ENCODE measurements at regions not wholly inside any gene's neighbourhood (a gene's known extent, or its start where the extent isn't known, plus 50 kb on each side); places are given as distances from the start of the nearest gene placed in this dataset.

DNA sequence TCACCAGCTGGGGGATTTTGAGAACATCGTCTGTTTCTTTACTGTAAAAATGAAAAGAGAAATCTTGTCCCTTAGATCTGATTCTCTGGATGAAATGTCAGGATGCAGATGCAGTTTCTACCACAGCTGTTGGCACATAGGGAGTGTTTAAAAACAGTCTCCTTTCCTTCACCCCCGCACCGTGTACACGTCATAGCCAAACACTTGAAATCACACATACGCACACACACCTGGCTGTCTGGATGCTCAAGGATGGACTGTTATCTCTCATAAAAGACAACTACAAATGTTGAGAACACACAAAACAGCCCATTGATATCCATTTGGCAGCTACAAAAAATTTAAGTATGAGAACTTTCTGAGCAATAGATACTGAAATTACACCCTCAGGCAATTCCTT is 275.8 kb upstream of the CLNK start:
- TF ChIP-seq, protein P1, sequence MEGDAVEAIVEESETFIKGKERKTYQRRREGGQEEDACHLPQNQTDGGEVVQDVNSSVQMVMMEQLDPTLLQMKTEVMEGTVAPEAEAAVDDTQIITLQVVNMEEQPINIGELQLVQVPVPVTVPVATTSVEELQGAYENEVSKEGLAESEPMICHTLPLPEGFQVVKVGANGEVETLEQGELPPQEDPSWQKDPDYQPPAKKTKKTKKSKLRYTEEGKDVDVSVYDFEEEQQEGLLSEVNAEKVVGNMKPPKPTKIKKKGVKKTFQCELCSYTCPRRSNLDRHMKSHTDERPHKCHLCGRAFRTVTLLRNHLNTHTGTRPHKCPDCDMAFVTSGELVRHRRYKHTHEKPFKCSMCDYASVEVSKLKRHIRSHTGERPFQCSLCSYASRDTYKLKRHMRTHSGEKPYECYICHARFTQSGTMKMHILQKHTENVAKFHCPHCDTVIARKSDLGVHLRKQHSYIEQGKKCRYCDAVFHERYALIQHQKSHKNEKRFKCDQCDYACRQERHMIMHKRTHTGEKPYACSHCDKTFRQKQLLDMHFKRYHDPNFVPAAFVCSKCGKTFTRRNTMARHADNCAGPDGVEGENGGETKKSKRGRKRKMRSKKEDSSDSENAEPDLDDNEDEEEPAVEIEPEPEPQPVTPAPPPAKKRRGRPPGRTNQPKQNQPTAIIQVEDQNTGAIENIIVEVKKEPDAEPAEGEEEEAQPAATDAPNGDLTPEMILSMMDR (IDR thresholded peaks at IDR 0.05), result no peak
- TF ChIP-seq POLR2A (IDR thresholded peaks at IDR 0.05), result no peak

Data from adrenal gland (tissue), 5 donors.